Testis (tissue), 2 donors: ENCODE measurements at regions not wholly inside any gene's neighbourhood (a gene's known extent, or its start where the extent isn't known, plus 50 kb on each side); places are given as distances from the start of the nearest gene placed in this dataset.
"Not testable (repeated sequence)": the region's sequence is repeated elsewhere in the genome, so short reads cannot be mapped to it uniquely, and the experiment has no call there.

Source experiments
- DNase-seq: peaks from one replicate; pipeline ENCODE4 v3.0.0-alpha.2; 2019
- H3K27ac ChIP-seq, 2 donors: fragments of 200-600 bp; sonication (generic); one replicate each; pipeline ENCODE4 v1.5.1; 2019
- H3K27me3 ChIP-seq: fragments of 200-600 bp; sonication (generic); one replicate; pipeline ENCODE4 v1.5.1; 2019
- H3K36me3 ChIP-seq: fragments of 200-600 bp; sonication (generic); one replicate; pipeline ENCODE4 v1.5.1; 2017; ENCODE audit warnings: low read depth; ENCODE audit errors: missing control alignments
- H3K4me1 ChIP-seq: fragments of 200-600 bp; sonication (generic); one replicate; pipeline ENCODE4 v1.5.1; 2019
- H3K4me3 ChIP-seq, 2 donors: fragments of 200-600 bp; sonication (generic); one replicate each; pipeline ENCODE4 v1.5.1; 2017 to 2019
- H3K9me3 ChIP-seq: fragments of 200-600 bp; sonication (generic); one replicate; pipeline ENCODE4 v1.5.1; 2017
- CTCF ChIP-seq, 3 experiments: fragments of 450-650 bp in 2 of 3; fragments of 200-600 bp in 1 of 3; sonication (generic) in 1 of 3; IDR thresholded peaks; one replicate each; pipeline ENCODE4 v1.5.1; 2016 to 2019; ENCODE audit warnings: antibody characterized with exemption in 3 of 3, mild to moderate bottlenecking in 2 of 3, moderate library complexity in 1 of 3
- POLR2A ChIP-seq: fragments of 450-650 bp; IDR thresholded peaks from one replicate; pipeline ENCODE4 v1.6.1; 2017; ENCODE audit warnings: antibody characterized with exemption, mild to moderate bottlenecking, moderate library complexity
- WGBS, 2 donors: methylation state at CpG; one replicate each; pipeline ENCODE4 v1.1.5; 2018; 5-methylcytosine and 5-hydroxymethylcytosine counted together
- intact Hi-C: fragments of 100-400 bp; cut with DNase I; formaldehyde crosslinking; loops from one replicate; pipeline ENCODE4 v1.15.1; 2023; ENCODE audit warnings: low total_unique reads

DNA sequence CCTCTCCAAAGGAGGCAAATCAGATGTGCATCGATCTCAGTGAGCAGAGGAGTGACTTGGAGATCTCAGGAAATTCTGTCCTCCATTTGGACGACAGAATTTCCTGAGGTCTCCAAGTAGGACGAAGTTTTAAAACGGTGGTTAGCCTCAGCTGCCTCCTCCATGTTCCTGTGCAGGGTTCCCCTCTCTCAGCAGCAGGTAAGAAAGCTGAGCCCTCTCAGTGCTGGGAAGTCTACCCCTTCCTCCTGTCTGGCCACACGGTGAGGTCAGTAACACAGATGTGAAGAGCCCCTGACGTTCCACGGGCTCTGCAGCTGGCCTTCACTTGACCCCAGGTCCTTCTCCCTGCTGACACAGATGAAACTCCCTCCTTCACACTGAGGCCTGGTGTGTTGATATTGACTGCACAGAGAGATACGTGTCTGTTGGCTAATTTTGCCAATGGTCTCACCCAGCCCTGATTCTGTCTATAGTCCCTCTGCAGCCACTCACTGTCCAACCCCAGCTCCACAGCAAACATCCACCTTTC is 607.4 kb upstream of the B3GAT1 start:
- H3K27me3 ChIP-seq, result no peaks in the 10 kb centered on the region
- H3K9me3 ChIP-seq, result no peaks in the 10 kb centered on the region
- H3K36me3 ChIP-seq, result no peaks in the 10 kb centered on the region
- no peak for DNase-seq
- intact Hi-C loops, result no loop called here
- H3K4me3 ChIP-seq, result no peak overlapping the region
- TF ChIP-seq POLR2A (no peak), CTCF (IDR thresholded peaks at IDR 0.05) (no peak)
- no peaks in the 10 kb centered on the region for H3K4me1 ChIP-seq
- 63 to 76% methylated on average over 8 of the region's 8 CpGs for WGBS, 2 donors
- H3K27ac ChIP-seq, result no peak overlapping the region

GRCh38 chr11:135017296-135017695 is 605.3 kb upstream of the B3GAT1 start:
- no peaks in the 10 kb centered on the region for H3K4me1 ChIP-seq
- DNase-seq, result no peak
- H3K27me3 ChIP-seq, result no peaks in the 10 kb centered on the region
- no peaks in the 10 kb centered on the region for H3K9me3 ChIP-seq
- H3K36me3 ChIP-seq, result no peaks in the 10 kb centered on the region
- TF ChIP-seq POLR2A (no peak), CTCF (IDR thresholded peaks at IDR 0.05) (no peak)
- intact Hi-C loops, result no loop called here
- no peak overlapping the region for H3K4me3 ChIP-seq
- 60 to 88% methylated on average over 4 of the region's 4 CpGs for WGBS, 2 donors
- no peak overlapping the region for H3K27ac ChIP-seq

GRCh38 chr11:135015966-135016365 is 603.9 kb upstream of the B3GAT1 start:
- Histone ChIP-seq H3K4me3 (no peak overlapping the region), H3K4me1 (no peaks in the 10 kb centered on the region), H3K27ac (no peak overlapping the region), H3K27me3 (no peaks in the 10 kb centered on the region), H3K36me3 (no peaks in the 10 kb centered on the region), H3K9me3 (no peaks in the 10 kb centered on the region)
- TF ChIP-seq CTCF (IDR thresholded peaks at IDR 0.05) (no peak), POLR2A (no peak)
- WGBS, 2 donors, result 79 to 87% methylated on average over 3 of the region's 3 CpGs
- DNase-seq, result no peak
- intact Hi-C loops, result no loop called here

GRCh38 chr11:135011313-135011712 is 599.3 kb upstream of the B3GAT1 start:
- H3K9me3 ChIP-seq, intact Hi-C loops, H3K36me3 ChIP-seq, H3K4me1 ChIP-seq, H3K27me3 ChIP-seq, H3K4me3 ChIP-seq, H3K27ac ChIP-seq, DNase-seq: not testable (repeated sequence)
- WGBS, 2 donors, result 85 to 98% methylated on average over 2 of the region's 2 CpGs

- no peak overlapping the region for H3K27ac ChIP-seq
- H3K27me3 ChIP-seq, result no peaks in the 10 kb centered on the region
- H3K36me3 ChIP-seq, result no peaks in the 10 kb centered on the region
- no peak for DNase-seq
- no peaks in the 10 kb centered on the region for H3K9me3 ChIP-seq
- 82 to 85% methylated on average over 6 of the region's 6 CpGs for WGBS, 2 donors
- intact Hi-C loops, result no loop called here
- no peaks in the 10 kb centered on the region for H3K4me1 ChIP-seq
- no peak overlapping the region for H3K4me3 ChIP-seq
- TF ChIP-seq POLR2A (no peak), CTCF (IDR thresholded peaks at IDR 0.05) (no peak)
Measured at GRCh38 chr11:135009125-135009524, 597.1 kb upstream of the B3GAT1 start.
